ENCODE measurements at regions not wholly inside any gene's neighbourhood (a gene's known extent, or its start where the extent isn't known, plus 50 kb on each side); places are given as distances from the start of the nearest gene placed in this dataset.
A peak's percentile ranks its signal among the peaks of the same experiment; 100 is the strongest.

DNA sequence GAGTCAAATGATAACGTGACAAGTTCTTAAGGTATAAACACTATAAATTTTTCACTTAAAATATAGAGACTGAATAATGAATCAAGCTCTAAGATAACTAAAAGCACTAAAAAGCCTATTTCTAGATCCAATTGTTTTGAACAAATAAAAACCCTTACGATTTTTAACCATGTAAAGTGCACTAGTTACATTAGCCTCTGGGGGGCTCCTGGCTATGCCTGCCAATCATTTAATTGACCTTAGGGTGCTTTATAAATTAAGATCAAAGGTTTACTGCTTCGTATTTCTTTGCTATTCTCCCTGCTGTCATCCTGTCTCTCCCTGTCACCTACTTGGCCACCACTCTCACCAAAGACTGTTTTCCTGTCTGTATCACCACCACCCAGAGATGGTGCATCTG, 133.4 kb downstream of the ESM1 start:
- DNase-seq (ENCODE audit: low spot score): no peak

DNA sequence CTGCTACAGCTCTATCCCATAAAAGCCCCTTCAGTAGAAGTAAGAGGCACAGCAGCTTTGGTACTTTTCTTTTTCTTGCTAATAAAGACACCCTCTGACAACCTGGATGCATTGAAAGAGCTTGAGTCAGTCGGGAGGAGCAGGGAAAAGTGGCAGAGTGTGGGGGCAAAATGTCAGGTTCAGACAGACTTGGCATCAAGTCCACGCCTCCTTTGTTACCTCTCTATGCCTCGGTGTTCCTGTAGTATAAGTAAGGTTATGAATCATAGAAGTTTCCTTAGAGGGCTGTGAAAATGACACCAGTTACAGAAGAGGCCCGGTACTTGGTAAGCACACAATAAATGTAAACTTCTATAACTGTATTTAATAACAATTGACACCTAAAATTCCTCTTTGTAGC, 133.9 kb downstream of the ESM1 start:
- no peak for DNase-seq (ENCODE audit: low spot score)

DNA sequence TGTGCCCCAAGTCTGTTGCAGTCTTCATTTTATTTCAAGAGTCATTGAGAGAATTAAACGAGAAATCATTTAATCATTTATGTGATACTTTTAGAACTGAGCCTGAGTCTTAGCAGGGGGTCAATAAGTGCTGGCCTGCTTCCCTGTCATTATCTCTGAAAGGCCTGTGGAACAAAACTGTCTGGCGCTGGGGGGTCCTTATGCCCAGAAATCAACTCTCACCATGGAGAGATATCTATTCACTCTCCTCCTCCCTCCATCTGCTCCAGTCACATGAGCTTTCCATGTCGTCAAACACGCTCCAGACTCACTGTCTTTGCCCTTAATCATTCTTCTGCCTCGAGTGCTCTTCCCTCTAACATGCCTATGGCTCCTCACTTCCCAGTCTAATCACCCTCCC, 136.8 kb downstream of the ESM1 start:
- no peak for DNase-seq (ENCODE audit: low spot score)

DNA sequence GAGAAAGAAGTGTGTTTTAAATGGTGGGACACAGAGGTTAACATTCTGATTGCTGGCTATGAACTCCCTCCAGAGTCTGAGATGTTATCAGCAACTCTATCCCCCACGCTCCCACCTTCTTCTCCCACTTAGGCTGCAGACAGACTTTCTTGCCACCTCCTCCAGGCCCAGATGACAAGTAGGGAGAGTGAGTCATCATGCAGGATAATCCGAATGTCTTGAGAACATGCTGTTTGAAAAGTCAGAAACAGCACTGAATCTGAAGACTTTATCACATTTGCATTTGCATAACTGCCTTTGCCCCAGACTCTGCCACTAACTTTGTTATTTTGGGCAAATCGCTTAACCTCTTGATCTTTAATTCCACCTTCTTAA, 139.8 kb downstream of the ESM1 start:
- DNase-seq (ENCODE audit: low spot score): peak; percentile 3

DNA sequence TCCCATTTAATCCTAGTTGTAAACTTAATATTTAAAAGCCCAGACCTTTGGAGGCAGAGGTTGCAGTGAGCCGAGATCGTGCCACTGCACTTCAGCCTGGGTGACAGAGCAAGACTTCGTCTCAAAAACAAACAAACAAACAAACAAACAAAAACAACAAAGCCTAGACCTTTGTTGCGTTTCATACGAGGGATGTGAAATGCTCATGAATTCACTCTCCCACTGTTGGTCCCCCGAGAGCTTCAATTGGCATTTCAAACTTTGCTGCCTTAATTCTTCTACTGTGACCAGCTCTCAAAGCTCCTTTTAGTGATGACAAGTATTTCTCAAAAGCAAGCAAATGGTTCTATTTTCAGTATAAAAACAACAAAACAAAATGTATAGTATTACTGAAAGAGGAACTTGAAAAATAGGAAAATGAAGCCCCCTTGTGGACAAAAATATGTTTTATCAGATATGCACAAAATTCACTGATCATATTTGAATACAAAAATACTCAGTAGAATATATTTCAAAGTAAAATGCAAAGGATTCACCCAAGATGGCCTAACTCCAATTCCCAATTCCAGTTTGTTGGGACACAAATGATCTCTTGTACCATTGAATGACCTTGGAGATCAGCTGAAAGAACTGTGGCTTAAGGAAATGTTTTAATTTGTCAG, 140.4 kb downstream of the ESM1 start:
- peak; percentile 63 for DNase-seq (ENCODE audit: low spot score)

DNA sequence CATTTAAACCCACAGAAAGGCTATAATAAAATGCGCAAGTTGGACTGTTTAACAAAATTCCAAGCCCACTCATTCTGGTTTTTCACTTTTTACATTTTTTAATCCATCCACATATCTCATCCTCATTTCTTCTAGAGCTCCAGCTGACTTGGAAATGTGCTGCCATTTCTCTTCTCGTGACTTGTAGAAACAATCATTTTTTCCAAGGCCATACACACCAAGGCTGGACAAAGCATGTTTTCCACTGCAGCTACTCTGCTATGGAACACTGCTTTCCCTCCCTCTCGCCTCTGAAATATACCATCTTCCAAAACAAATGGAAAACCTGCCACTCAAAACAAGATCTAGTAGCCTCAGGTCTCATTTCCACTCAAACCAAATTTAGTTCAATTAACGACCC, 141.1 kb downstream of the ESM1 start:
- DNase-seq (ENCODE audit: low spot score): peak; percentile 5

DNA sequence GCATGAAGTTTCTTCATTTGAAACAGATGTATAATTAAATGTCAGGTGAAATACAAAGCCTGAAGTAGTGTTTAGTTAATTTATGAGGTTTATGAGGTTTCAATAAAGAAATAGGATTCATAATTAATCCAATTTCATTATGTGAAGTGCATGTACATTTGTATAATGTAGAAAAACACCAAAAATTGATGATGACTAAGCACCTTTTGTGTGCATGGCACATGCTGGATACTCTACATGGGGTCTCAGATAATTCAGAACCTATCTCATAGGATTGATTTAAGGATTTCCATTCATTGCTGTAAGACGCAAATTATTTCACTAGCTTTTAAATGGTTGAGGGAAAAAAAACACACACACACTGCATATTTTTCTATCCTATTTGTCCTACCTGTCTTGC, 143.9 kb downstream of the ESM1 start:
- no peak for DNase-seq (ENCODE audit: low spot score)

DNA sequence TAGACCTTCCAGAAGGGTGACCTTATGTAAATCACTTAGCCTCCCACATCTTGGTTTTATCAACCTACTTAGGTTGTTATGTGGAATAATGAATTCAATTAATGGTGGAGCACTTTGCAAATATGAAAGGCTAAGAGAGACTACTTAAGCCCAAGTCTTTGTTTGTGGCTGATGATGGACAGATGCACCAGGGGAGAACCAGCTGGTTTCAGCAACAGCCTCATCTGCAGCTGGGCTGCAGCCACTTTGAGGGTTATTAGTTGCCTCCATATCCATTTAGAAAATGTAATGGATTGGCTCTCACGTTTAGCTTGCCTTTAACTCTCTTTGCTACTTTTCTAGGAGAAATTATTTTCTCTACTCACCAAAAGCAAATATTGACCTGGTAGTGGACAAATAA, 146.6 kb downstream of the ESM1 start:
- no peak for DNase-seq (ENCODE audit: low spot score)

DNA sequence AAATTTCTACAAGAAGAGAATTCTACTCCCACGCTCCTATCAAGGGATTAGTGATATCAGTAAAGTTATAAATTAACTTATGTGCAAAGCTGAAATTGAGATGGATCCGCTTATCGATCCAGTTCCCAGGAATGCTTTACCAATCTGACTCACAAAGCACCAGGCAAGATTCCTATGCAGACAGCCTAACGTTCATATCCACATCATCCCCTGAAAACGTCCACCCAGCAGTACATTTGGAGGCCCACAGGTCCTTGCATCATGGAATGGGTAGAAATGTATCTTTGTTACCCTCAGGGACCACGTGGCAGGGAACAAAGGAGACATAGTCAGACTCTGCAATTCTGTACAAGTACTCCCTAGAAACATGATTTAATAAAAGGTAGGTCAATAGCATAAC, 147.4 kb downstream of the ESM1 start:
- DNase-seq (ENCODE audit: low spot score): no peak

DNA sequence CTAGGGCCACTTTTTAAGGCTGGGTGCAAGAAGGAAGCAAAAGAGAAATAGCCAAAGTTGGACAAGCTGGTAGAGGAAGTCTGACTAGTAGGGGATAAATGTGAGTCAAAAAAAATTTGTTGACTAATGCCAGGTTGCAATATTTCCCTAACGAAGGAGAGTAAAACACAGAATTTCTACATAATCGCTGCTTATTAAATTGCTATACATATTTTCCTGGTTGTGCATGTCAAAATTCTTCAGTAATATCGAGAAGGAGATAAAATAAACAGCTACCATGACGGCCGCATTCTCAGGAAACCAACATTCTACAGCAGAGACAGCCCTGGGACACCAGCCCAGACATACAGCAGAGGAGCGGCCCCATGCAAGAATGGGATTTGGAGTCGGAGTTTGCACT, 148.3 kb downstream of the ESM1 start:
- no peak for DNase-seq (ENCODE audit: low spot score)

DNA sequence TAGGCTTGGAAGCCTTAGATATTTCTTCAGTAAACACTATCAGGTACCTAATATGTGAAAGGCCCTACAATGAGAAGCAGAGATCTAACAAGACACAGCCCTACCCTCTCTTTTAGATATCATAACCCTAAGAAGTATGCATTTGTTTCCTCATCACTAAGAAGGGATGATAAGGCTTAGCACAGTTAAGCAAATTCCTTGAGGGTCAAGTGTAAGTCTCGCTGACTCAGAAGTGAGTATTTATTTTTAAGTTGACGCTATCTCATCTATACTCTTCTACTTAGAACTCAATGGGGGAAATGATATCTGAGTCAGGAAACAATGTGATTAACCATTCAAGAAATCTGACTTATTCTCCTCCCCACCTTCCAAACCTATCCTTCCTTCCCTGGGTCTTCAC, 149.7 kb downstream of the ESM1 start:
- no peak for DNase-seq (ENCODE audit: low spot score)

DNA sequence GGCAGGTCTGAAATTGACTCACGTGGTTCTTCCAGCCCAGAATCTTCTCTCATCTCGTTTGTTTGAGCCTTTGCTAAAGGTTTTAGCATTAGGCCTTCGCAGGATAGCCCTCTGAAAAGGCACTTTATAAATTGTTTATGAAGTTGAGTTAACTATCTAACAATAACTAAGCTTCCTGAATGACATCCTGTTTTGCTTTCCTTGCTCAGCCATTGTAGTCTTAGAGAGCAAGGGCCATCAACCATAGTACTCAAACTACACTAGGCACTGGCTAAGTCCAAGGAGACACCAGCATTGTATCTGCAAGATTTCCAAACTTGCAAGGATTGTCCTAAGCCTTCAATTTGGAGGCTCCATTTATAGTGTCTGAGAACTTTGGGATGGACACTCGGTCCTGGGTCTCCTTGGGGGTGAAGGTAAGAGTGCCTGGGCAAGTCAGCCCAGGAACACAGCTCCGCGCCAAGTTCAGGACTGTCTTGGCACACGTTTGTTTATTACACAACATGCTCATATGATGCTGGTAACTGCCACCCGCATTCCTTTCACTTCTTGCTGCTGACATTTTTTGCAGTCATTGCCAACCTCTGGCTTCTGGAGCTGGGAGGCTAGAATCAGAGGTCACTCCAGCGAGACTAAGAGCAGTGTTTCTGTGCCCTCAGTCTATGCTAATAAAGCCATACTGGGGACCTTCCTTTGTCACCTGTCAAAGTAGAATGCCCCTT, 151.1 kb downstream of the ESM1 start:
- DNase-seq (ENCODE audit: low spot score): no peak

DNA sequence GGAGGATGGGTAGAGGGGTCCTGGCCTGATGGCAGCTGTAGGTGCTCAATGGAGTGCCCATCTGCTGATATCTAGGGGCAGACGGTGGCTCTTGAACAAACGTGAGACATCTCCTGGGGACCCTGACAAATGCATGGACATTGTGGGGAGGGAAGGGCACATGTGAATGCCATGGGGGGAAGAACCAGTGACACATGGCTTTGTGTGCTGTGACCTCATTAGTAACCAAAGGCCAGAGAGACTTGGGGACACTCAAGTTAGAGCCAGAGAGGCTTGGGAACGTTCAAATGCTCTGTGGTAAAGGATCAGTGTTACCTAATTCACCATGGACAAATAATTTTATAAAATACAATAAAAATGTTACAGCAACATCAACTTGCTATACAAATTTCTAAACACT, 151.8 kb downstream of the ESM1 start:
- DNase-seq (ENCODE audit: low spot score): no peak

DNA sequence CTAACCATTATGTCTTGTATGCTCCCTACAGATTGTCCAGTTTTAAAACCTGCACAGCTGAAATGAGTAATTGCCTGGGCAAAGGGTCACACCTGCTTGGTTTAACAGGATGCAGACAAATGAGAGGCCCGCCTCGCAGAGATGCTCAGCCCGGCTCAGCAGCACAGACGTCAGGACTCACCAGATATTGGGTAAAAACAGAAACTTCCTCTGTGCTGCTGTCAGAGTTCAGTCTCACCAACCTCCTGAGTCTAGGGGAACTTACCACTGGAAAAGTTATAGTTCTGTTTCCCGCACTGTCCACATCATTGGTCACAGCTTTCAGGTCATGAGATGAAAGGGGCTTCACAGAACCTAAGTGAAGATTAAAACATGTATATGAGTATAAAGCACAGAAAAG, 152.5 kb downstream of the ESM1 start:
- DNase-seq (ENCODE audit: low spot score): peak; percentile 33

DNA sequence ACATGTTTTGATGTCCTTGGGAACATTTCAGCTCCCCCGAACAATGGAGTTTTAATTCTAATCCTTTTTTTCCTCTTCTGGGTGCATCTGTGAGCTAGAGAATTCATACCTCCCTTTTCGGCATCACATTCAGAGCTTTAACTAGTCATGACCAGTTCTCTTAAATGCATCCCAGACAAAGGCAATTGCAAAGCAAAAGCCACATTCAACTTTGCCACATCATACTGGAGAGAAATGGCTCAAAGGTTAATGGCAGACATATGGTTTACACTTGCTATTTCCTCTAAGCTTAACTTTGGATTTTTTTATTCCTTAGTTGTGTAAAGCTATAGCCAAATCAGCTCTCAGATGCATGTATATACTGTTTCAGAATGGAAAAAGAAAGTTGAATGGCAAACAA, 153.3 kb downstream of the ESM1 start:
- no peak for DNase-seq (ENCODE audit: low spot score)

DNA sequence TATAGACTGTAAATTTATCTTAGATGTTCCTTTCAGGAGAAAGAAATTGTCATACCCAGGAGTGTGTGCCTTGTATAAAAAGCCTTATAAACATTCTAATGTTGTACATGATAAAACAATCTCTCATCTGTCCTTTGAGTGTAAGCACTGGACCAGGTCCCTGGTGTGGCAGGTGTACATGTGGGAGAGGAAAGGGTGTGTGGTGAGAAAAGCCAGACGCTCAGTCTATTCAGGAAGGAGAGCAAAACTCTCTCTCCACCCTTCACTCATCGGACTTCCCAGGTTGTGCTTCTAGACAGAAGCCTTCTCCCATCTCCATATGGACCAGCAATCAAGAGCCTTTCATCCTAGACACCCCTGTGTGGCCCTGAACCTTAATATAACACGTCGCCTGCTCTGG, 154.2 kb downstream of the ESM1 start:
- no peak for DNase-seq (ENCODE audit: low spot score)

DNA sequence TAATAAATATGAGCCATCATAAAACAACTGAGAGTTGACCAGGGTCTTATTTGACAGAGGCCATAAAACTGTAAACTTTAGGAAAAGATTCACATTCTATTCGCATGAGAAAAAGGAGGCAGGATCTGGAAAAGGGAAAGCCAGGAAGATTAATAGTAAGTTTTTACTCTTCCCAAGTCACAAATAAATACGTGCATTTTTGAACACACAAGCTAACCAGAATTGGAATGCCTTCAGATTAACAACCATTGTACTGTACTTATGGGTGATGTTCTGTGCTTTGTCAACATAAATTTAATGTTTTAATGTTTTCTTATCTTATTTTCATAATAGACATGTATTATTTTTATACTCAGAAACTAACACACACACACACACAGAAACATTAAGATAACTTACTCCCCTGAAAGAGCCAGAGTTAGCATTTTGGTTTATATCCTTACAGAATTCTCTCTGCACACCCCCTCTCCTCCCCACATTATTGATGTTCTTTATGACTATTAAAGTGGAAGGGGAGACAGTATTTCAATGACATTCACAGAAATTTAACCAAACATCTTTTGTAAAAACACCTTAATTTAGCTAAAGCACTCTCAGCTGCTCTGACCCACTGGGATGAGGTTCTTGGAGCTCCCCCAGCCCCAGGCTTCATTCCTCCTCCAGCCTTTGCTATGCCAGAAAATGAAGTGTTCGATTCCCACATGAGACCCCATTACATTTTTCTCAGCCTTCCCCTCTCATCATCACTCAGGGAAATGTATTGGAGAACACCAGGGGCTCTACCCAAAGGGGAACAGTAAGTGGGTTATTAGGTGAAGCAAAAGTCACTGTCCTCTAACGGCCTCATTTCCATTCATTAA, 155.5 kb downstream of the ESM1 start:
- no peak for DNase-seq (ENCODE audit: low spot score)

DNA sequence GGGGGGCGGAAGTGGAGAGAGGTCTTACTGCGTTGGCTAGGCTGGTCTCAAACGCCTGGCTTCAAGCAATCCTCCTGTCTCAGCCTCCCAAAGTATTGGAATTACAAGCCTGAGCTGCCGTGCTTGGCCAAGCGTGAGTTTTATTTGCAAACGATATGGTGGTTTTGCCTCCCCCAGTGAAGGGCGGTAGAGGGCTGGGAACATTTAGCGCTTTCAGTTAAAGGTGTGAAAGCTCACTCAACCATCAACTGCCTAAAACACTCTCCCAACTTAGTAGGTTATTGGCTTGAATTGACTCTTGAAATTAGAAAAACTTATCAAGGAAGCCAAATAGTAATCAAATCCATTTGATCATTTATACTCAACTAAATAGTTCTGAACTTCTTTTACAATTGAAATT, 156.3 kb downstream of the ESM1 start:
- DNase-seq (ENCODE audit: low spot score): no peak

DNA sequence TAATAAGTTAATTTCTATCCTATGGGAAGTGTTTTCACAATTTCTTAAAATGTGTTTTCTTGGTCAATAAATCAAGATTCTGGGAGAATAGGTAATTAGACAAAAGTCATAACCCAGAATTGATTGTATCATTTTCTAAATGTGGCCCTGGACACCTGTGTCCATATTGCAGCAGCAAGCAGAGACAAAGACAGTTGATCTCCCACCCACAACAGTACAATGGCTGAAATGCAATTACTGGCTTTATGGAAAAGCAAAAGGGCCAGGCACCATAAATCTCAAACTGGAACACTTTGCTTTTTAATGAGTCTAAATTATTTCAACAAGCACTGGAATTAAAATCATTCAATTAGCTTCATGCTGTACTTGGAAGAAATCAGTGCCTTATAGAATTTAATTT, 157.2 kb downstream of the ESM1 start:
- DNase-seq (ENCODE audit: low spot score): no peak

DNA sequence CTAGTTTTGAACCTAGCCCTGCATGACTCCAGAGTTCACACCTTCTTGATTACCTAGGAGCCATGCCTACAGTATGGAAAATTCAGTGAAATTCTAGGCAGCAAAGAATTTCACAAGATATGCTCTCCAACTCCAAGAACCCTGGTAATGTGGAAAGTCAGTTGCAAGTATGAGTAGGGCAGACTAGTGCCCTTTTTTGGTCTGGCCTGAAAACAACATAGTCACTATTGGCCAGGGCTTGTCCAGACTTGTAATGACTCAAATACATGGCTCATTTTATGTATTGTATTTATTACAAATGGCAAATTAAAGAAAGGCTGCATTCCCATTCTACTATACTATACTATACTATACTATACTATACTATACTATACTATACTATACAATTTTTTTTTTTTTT, 160.4 kb downstream of the ESM1 start:
- no peak for DNase-seq (ENCODE audit: low spot score)

DNA sequence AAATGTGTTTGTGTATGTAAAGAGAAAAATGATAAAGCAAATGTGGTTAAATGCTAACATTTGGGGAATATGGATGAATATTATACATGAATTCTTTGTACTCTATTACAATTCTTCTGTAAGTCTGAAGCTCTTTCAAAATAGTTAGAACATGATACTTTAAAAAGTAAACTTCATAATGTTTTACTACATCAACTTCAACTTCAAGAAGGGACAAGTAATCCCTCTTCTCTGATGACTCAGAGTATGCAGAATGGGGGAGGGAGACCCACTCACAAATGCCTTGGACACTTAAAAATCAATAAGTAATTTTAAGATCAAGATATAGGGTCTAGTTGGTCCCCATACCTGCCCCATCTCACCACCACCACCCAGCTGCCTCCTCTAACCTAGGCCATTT, 162.4 kb downstream of the ESM1 start:
- no peak for DNase-seq (ENCODE audit: low spot score)

DNA sequence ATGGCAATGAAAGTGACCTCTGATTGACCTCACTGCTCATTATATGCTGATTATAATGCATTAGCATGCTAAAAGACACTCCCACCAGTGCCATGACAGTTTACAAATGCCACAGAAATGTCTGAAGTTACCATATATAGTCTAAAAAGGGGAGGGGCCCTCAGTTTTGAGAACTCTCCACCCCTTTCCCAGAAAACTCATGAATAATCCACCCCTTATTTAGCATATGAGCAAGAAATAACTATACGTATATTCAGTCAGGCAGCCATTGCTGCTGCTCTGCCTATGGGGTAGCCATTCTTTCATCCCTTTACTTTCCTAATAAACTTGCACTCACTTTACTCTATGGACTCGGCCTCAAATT, 163.1 kb downstream of the ESM1 start:
- DNase-seq (ENCODE audit: low spot score): no peak
